Activated CD4-positive, alpha-beta T cell treated with anti-CD3 and anti-CD28 coated beads for 24 hours (primary cell): ENCODE measurements at regions not wholly inside any gene's neighbourhood (a gene's known extent, or its start where the extent isn't known, plus 50 kb on each side); places are given as distances from the start of the nearest gene placed in this dataset.

Experiments
- DNase-seq, 2 donors: peaks; one replicate each; pipeline ENCODE4 v3.0.0-alpha.2; 2020; ENCODE audit warnings: low read depth in 2 of 2

DNA sequence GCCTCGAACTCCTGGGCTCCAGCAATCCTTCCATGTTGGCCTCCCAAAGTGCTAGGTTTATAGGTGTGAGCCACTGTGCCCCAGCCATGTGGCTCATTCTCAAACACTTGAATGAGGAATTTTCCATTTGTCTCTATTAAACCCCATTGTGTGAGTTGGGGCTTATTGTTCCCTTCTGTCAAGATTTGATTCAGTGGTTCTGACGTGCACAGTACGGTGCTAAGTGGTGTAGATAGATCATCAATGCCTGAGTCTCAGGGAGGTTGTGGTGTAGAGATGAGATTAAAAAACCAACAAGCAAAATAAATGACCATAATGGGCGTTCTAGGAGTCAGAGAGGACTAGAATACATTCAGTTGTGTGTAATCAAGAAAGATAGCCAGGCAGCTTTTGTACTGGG is 335.6 kb downstream of the PRL start:
- DNase-seq: no peak

GRCh38 chr6:21965016-21965415 is 331.8 kb downstream of the PRL start:
- DNase-seq: no peak

GRCh38 chr6:21965953-21966539 is 330.8 kb downstream of the PRL start:
- DNase-seq: no peak

GRCh38 chr6:21967056-21967974 is 329.5 kb downstream of the PRL start:
- DNase-seq: no peak

- DNase-seq: no peak
These were observed 328.4 kb downstream of the PRL start for GRCh38 chr6:21968411-21968810.

GRCh38 chr6:21969192-21969591 is 327.6 kb downstream of the PRL start:
- DNase-seq: no peak

DNA sequence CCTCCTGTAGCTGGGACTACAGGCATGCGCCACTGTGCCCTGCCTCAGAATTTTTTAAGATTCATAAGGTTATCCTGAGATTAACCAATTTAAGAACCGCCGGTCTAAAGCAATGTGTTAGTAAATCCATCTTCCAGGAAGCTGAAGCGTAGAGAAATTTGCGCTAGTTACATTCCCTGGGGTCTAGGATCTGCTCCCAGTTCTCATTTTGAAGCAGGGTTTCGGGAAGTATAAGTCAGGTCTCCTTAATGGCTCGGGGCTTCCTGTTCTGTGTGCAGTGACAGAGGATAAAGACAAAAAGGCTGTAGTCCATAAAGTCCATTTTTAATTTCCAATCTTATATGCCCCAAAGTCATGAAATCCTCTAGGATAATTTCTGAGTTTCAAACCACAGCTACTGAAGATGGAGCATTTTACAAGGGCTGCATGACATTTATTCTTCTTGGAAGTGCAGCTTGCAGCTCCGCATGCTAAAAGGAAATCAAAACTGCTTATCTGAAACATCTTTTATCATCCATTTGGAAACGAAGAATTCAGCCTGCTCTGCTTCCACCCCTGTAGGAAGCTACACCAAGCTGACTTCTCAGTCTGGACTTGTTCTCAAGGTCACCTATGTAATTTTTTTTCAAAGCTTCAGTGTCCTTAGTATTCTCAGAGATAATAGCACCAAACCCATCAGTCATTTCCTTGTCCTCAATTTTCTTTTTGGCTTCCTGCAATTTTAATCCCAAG is 326.1 kb downstream of the PRL start:
- no peak for DNase-seq

DNA sequence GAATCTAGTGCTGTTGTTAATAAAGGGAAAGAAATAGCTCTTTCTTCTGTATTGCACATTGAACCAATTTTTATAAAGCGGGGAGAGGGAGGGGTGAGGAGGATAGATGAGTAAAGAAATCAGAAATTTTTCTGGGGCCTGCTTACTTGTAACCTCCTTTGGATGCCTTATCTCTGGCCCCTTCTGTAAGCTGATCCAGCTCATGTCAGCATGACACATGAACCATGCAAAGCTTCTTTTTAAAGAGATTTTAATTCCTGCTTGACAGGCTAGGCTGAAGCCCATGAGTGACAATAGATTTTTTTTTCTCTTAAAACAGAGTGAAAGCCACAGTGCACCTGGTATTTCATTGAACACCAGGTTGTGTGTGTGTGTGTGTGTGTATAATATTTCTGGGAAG is 325.3 kb downstream of the PRL start:
- DNase-seq: no peak

DNA sequence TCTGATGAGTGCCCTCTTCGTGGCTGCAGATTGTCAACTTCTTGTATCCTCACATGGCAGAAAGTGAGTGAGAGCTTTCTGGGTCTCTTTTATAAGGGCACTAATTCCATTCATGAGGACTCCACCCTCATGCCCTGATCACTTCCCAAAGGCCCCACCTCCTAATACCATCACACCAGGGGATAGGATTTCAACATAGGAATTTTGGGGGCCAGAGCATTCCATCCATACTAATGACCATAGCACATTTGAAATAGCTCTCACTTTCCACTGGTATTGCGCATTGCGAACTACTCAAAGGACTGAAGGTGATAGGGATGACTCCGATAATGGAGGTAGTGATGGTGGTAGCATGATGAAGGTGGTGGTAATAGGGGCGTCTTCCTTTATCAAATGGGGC is 324.3 kb downstream of the PRL start:
- DNase-seq: no peak

- no peak for DNase-seq
These were observed 319.5 kb downstream of the PRL start for GRCh38 chr6:21977346-21977745.

DNA sequence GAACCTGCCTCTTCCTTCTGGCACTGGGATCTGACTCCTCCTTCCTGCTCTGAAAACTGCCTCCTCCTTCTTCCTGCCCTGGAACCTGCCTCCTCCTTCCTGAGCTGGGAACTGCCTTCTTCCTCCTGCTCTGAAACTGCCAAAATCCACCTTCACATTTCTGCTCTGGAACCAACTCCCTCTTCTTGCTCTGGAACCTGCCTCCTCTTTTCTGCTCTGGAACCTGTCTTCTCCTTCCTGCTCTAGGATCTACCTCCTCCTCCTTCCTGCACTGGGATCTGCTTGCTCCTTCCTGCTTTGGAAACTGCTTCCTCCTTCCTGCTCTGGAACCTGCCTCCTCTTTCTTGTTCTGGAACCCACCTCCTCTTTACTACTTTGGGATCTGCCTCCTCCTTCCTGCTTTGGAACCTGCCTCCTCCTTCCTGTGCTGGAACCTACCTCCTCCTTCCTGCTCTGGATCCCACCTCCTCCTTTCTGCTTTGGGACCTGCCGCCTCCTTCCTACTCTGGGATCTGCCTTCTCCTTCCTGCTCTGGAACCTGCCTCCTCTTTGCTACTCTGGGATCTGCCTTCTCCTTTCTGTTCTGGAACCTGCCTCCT is 315.5 kb downstream of the PRL start:
- no peak for DNase-seq

GRCh38 chr6:21984135-21984534 is 312.7 kb downstream of the PRL start:
- DNase-seq: no peak

DNA sequence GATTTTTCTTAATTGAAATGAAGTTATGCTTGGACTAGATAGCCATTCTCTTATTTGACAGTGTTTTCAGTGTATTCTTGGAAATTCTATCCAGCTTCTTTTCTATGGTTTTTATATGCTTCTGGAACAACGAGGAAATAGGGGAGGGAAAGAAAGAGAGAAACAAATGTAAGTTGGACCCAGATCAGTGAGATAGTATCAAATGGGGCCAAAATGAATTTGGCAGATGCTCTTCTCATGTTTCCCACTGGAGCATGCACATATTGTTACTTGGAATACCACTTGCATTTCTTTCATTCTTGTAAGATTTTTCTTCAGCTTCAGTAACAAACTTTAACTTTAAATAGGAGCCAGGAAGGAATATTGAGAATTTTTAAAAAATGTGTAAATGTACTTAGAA is 312.3 kb downstream of the PRL start:
- no peak for DNase-seq

DNA sequence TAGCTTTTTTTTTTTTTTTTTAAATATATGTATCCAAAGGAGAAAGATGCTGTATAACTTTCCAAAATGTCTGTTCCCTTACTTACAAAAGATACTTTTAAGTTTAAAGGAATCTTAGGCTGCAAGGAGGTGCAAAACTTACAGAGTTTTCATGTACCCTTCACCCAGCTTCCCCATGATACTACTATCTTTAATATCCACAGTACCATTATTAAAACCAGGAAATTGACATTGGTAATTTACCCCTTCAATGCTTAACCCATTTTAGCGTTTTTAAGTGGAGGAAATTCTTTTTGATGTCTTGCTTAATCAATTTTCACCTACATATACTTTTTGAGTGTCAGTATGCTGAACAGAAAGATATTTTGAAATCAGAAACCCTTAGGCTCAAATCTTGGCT is 310.9 kb downstream of the PRL start:
- no peak for DNase-seq

DNA sequence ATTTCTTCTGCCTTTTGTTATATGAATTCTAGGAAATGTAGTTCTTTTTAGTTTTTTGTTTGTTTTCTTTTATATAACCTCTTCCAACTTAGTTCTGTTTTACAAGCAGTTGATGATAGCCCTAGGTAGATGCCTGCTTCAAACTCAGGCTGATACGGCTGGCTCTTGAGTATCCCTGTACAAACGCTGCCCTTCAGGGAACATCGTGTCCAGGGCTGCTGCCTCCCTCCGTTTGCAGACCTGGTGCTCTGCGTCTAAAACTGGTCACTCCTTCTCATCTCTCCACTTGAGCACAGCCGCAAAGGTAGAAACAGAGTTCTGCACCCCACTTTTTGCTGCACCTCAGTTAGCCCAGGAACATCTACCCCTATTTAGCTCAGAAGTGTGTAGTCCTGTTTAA is 310.1 kb downstream of the PRL start:
- no peak for DNase-seq

- DNase-seq: no peak
These were observed 309.3 kb downstream of the PRL start for GRCh38 chr6:21987501-21987957.

DNA sequence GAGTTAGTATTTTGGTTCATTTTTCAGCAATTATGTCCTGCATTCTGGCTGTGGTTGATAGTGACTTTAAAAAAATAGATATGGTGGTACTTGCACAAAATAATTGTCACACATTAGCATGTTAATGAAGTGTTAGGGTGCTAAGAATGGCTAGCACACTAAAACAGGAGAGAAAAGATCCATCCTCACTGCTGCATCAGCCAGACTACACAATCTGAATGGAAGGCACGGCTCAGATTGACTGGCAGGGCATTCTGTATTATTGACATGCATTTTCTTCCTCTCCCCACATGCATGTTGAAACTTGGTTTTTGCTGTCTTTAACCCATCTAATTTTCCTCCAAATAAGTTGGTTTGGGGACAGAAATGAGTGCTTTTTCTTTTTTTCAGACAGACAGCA is 306.3 kb downstream of the PRL start:
- DNase-seq: no peak

- DNase-seq: no peak
These were observed 304.5 kb downstream of the PRL start for GRCh38 chr6:21992178-21992967.

- no peak for DNase-seq
These were observed 303.0 kb downstream of the PRL start for GRCh38 chr6:21993841-21994240.

GRCh38 chr6:21994821-21995220 is 302.0 kb downstream of the PRL start:
- no peak for DNase-seq

- DNase-seq: no peak
These were observed 301.5 kb downstream of the PRL start for GRCh38 chr6:21995318-21995717.
